Ectodermal cell (in vitro differentiated cells): ENCODE measurements at regions not wholly inside any gene's neighbourhood (a gene's known extent, or its start where the extent isn't known, plus 50 kb on each side); places are given as distances from the start of the nearest gene placed in this dataset.
"Not testable (repeated sequence)": the region's sequence is repeated elsewhere in the genome, so short reads cannot be mapped to it uniquely, and the experiment has no call there.

ENCODE experiments used
- H3K27ac ChIP-seq: 2 replicates; pipeline ENCODE4 v1.7.0; 2013; ENCODE audit warnings: mild to moderate bottlenecking, low read depth, low read length; ENCODE audit not compliant: insufficient read depth, poor library complexity, severe bottlenecking
- H3K27me3 ChIP-seq: 2 replicates; pipeline ENCODE4 v1.7.0; 2013; ENCODE audit warnings: mild to moderate bottlenecking, low read length; ENCODE audit not compliant: insufficient read depth, control insufficient read depth, poor library complexity, severe bottlenecking
- H3K36me3 ChIP-seq: one replicate; pipeline ENCODE4 v1.7.0; 2013; ENCODE audit warnings: low read length; ENCODE audit not compliant: control insufficient read depth, insufficient read depth
- H3K4me1 ChIP-seq: one replicate; pipeline ENCODE4 v1.7.0; 2013; ENCODE audit warnings: low read length; ENCODE audit not compliant: control insufficient read depth, insufficient read depth
- H3K4me3 ChIP-seq: 2 replicates; pipeline ENCODE4 v1.7.0; 2013; ENCODE audit warnings: low read depth, low read length, control low read depth; ENCODE audit not compliant: insufficient read depth
- H3K9me3 ChIP-seq: 2 replicates; pipeline ENCODE4 v1.7.0; 2013; ENCODE audit warnings: mild to moderate bottlenecking, low read length, moderate library complexity; ENCODE audit not compliant: control insufficient read depth
- WGBS, 2 experiments: methylation state at CpG; one replicate each; pipeline ENCODE4 v1.1.7; 2013; ENCODE audit warnings: missing lambda C conversion rate in 2 of 2; 5-methylcytosine and 5-hydroxymethylcytosine counted together

- no peaks in the 10 kb centered on the region for H3K9me3 ChIP-seq
- no peak overlapping the region for H3K4me3 ChIP-seq
- 90 to 95% methylated on average over 5 of the region's 5 CpGs for WGBS, 2 experiments
- H3K27me3 ChIP-seq, result no peaks in the 10 kb centered on the region
- H3K27ac ChIP-seq, result no peak overlapping the region
- H3K4me1 ChIP-seq, result no peaks in the 10 kb centered on the region
- H3K36me3 ChIP-seq, result no peaks in the 10 kb centered on the region
These were observed 203.7 kb downstream of the S1PR1 start for GRCh38 chr1:101440485-101440884.

DNA sequence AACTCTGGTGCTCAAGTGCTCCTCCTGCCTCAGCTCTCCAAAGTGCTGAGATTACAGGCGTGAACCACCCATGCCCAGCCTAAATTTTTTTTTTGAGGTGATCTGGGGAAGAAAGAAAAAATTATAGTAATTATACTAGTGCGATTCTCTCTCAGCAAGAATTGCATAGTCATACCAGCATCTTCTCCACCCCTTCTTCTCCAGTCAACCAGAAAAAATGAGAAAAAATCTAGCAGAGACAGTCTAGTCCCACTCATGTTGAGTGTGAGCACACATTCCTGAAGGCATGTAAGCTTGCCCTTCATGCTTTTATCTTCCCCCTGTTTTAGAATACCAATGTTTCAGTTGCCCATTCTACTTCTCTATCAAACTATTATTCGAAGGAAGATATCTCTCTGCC is 207.6 kb downstream of the S1PR1 start:
- Histone ChIP-seq H3K27me3 (no peaks in the 10 kb centered on the region), H3K4me1 (no peaks in the 10 kb centered on the region), H3K9me3 (no peaks in the 10 kb centered on the region), H3K27ac (no peak overlapping the region), H3K36me3 (no peaks in the 10 kb centered on the region), H3K4me3 (no peak overlapping the region)
- 83 to 95% methylated on average over 3 of the region's 3 CpGs for WGBS, 2 experiments

GRCh38 chr1:101444873-101445618 is 208.2 kb downstream of the S1PR1 start:
- Histone ChIP-seq H3K4me3 (no peak overlapping the region), H3K9me3 (no peaks in the 10 kb centered on the region), H3K27ac (no peak overlapping the region), H3K27me3 (no peaks in the 10 kb centered on the region), H3K36me3 (no peaks in the 10 kb centered on the region), H3K4me1 (no peaks in the 10 kb centered on the region)
- 90% methylated on average over 2 of the region's 2 CpGs for WGBS, 2 experiments

- Histone ChIP-seq H3K36me3 (no peaks in the 10 kb centered on the region), H3K27ac (no peak overlapping the region), H3K27me3 (no peaks in the 10 kb centered on the region), H3K4me1 (no peaks in the 10 kb centered on the region), H3K4me3 (no peak overlapping the region), H3K9me3 (no peaks in the 10 kb centered on the region)
These were observed 211.2 kb downstream of the S1PR1 start for GRCh38 chr1:101448018-101448417.

DNA sequence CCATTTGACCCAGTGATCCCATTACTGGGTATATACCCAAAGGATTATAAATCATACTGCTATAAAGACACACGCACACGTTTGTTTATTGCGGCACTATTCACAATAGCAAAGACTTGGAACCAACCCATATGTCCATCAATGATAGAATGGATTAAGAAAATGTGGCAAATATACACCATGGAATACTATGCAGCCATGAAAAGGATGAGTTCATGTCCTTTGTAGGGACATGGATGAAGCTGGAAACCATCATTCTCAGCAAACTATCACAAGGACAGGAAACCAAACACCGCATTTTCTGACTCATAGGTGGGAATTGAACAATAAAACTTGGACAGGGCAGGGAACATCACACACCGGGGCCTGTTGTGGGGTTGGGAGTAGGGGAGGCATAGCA is 213.9 kb downstream of the S1PR1 start:
- not testable (repeated sequence) for H3K9me3 ChIP-seq, H3K36me3 ChIP-seq, H3K4me1 ChIP-seq, H3K4me3 ChIP-seq, H3K27ac ChIP-seq, H3K27me3 ChIP-seq
- 84 to 95% methylated on average over 2 to 5 of the region's 5 CpGs for WGBS, 2 experiments

DNA sequence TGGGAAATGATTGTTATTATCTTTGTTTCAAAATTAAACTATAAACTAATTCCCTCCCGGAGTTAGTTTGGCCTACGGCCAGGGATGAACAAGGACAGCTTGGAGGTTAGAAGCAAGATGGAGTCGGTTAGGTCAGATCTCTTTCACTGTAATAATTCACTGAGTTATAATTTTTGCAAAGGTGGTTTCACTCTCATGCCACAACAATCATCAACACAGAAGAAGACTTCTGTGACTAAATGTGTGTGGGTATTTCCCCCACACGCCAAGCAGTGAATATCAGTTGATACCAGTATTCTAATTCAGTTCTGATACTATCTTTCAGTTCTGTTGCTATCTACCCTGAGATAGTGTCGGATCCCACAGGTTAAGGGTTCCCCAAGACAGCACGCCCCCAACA is 215.1 kb downstream of the S1PR1 start:
- H3K9me3 ChIP-seq, result no peaks in the 10 kb centered on the region
- no peak overlapping the region for H3K27ac ChIP-seq
- H3K4me1 ChIP-seq, result no peaks in the 10 kb centered on the region
- no peaks in the 10 kb centered on the region for H3K36me3 ChIP-seq
- no peak overlapping the region for H3K4me3 ChIP-seq
- WGBS, 2 experiments, result 93 to 96% methylated on average over 4 to 5 of the region's 6 CpGs
- H3K27me3 ChIP-seq, result no peaks in the 10 kb centered on the region

DNA sequence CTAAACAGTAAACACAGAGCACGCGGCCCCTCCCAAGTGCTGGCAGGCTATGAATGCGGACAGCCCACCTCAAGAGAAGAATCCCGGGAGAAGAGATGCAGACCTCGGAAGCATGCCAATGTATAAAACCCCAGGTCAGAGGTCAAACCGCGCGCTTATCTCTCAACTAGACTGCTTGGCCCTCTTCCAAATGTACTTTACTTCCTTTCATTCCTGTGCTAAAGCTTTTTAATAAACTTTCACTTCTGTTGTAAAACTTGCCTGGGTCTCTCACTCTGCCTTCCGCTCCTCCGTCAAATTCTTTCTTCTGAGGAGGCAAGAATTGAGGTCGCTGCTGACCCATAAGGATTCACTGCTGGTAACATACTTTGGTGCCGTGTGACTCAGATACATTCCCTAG is 216.0 kb downstream of the S1PR1 start:
- 88 to 90% methylated on average over 12 of the region's 12 CpGs for WGBS, 2 experiments
- Histone ChIP-seq H3K4me3 (no peak overlapping the region), H3K4me1 (no peaks in the 10 kb centered on the region), H3K36me3 (no peaks in the 10 kb centered on the region), H3K27ac (no peak overlapping the region), H3K27me3 (no peaks in the 10 kb centered on the region), H3K9me3 (no peaks in the 10 kb centered on the region)

DNA sequence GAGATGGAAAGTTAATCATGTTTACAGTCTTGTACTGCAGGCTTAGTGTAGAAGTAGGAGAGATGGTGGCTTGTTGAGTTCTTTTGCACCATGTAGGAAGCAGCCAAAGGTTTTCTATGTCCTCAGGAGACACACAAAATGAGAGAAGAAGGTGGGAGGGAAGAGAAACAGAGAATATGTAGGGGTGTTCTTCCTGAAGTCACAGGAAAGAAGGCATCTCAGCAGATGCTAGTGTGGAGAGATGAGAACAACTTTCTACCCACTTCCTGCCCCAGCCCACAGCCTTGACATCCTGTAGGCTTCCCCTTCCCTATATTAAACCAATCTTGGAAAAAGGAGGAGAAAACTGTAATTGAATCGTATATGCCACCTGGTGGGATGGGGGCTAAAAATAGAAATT is 217.0 kb downstream of the S1PR1 start:
- no peaks in the 10 kb centered on the region for H3K36me3 ChIP-seq
- H3K9me3 ChIP-seq, result no peaks in the 10 kb centered on the region
- no peak overlapping the region for H3K4me3 ChIP-seq
- no peaks in the 10 kb centered on the region for H3K4me1 ChIP-seq
- 100% methylated on average over 1 of the region's 1 CpG for WGBS, 2 experiments
- no peak overlapping the region for H3K27ac ChIP-seq
- H3K27me3 ChIP-seq, result no peaks in the 10 kb centered on the region

DNA sequence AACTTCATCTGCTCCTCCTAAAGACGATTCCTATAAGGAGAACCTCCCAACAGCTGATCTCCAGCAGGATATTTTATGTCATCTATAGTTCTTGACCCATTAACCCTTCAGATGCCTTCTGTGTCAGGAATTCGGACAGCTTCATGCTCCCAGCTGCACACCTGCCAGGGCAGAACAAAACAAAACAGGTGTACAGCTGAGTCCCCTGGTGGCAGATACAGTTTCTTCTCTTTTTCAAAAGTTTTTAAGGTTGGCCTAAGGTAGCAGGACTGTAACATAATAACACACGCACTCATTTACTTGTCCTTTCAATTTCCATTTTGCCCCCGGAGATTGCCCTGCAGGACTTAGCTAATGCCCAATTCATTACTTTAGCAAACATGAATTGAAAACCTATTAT is 218.3 kb downstream of the S1PR1 start:
- no peak overlapping the region for H3K27ac ChIP-seq
- WGBS, 2 experiments, result 84 to 85% methylated on average over 4 of the region's 4 CpGs

GRCh38 chr1:101460739-101461138 is 223.9 kb downstream of the S1PR1 start:
- no peaks in the 10 kb centered on the region for H3K4me1 ChIP-seq
- no peak overlapping the region for H3K4me3 ChIP-seq
- H3K27me3 ChIP-seq, result no peaks in the 10 kb centered on the region
- H3K36me3 ChIP-seq, result no peaks in the 10 kb centered on the region
- no peak overlapping the region for H3K27ac ChIP-seq
- no peaks in the 10 kb centered on the region for H3K9me3 ChIP-seq

More for the DNA sequence above, 218.3 kb downstream of the S1PR1 start:
- Histone ChIP-seq H3K9me3 (no peaks in the 10 kb centered on the region), H3K27me3 (no peaks in the 10 kb centered on the region), H3K4me3 (no peak overlapping the region), H3K4me1 (no peaks in the 10 kb centered on the region), H3K36me3 (no peaks in the 10 kb centered on the region)

DNA sequence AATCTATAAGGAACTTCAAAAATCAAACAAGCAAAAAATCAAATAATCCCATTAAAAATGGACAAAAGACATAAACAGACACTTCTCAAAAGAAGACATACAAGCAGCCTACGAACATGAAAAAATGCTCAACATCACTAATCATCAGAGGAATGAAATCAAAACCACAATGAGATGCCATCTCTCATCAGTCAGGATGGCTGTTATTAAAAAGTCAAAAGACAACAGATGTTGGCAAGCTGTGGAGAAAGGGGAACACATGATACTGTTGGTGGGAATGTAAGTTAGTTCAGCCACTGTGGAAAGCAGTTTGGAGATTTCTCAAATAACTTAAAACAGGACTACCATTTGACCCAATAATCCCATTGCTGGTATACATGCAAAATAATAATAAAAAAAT is 226.4 kb downstream of the S1PR1 start:
- 80 to 90% methylated on average over 1 of the region's 1 CpG for WGBS, 2 experiments
- Histone ChIP-seq H3K4me1 (no peaks in the 10 kb centered on the region), H3K36me3 (no peaks in the 10 kb centered on the region), H3K9me3 (no peaks in the 10 kb centered on the region), H3K27me3 (no peaks in the 10 kb centered on the region), H3K4me3 (no peak overlapping the region), H3K27ac (no peak overlapping the region)
